GM21526 (cell line): ENCODE measurements at regions not wholly inside any gene's neighbourhood (a gene's known extent, or its start where the extent isn't known, plus 50 kb on each side); places are given as distances from the start of the nearest gene placed in this dataset.

Source experiments
- ATAC-seq: cut with Tn5 transposase; IDR thresholded peaks from one replicate; pipeline ENCODE4 v1.9.1; 2021; ENCODE audit warnings: moderate library complexity; ENCODE audit not compliant: unreplicated experiment, low FRiP score

DNA sequence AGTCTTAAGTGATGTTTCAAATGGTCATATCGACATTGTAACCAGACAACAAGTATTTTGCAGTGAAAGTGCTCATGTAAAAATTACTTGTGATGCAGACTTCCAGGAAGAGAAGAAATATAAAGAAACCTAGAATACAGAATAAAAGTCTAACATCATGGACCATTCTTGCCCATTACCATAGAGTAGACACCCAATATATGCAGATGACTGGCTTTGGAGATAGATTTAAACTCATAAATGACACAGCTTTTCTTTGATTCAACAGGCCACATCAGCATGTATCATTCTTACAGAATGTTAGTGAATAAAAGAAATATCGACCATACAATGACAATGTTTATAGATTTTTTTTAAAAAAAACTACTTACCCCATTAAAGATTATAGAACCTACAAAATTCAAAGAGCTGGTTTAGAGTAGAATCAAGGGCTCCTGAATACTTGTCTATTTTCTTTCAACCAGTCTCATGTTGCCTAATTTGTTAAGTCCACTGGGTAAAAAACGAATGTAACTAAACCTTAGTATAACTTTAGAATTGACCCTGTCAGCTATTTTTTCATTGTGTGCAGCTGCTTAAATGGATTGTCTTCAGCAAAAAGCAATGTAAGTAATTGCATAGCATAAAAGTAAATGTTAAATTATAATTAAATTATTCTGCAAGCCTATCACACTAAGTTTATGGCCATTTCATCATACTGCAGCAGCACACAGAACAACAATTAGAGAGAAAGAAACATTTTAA, 268.7 kb upstream of the AGTR1 start:
- no peak for ATAC-seq

DNA sequence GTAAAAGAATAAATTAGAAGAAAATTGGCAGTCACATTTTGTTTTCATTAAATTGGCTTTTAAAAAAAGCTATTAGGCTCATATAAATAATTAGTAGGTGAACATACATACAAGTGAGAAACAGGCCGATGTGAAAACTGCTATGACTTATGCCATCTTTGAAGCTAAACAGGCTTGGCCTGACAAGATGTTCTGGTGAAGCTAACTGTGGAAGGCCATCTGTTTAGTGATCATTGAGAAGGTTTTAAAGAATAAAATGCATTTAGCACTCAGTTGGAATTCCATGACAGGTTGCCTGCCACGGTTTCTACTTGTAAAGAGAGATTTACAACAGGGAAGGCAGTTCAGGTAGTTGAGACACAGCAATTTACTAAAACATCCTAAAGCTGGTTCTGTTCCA, 264.0 kb upstream of the AGTR1 start:
- ATAC-seq, result no peak

DNA sequence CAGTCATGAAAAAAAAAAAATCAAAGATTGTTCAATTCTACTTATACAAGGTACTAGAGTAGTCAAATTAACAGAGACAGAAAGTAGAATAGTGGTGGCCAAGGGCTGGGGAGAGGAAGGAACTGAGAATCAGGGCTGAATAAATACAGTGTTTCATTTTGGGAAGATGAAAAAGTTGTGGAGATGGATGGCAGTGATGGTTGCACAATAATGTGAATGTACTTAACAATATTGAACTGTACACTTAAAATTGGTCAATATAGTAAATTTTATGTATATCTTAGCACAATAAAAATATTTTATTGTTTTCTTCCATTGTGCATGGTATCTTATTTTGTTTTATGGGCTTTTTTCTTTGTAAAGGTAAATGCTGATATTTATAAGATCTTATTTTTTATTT, 262.2 kb upstream of the AGTR1 start:
- no peak for ATAC-seq

DNA sequence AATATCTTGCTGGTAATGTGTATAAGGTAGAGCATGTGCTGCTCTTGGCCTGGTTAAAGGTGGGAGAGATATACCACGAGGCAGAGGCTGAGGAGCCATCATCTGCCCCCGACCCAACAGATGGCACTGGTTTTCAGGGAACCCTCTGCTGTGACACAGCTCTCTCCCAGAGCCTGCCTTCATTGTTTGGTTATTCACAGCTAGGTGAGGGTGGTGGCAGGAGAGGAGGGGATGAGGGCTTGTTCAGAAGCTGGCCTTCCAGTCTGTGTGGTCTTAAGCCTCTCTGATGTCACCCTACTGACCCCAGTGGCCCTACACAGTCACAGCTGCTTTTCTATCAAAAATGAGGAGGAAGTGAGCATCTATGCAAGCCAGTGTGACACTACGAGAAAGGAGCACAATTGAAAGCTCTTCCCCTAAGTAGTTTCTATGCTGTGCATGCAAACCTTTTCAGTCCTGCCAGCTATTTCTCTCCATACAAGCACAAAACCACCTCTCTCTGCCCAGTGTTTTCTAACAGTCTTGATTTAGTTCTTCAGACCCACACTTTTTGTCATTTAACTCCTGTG, 258.4 kb upstream of the AGTR1 start:
- ATAC-seq, result peak; percentile 82

DNA sequence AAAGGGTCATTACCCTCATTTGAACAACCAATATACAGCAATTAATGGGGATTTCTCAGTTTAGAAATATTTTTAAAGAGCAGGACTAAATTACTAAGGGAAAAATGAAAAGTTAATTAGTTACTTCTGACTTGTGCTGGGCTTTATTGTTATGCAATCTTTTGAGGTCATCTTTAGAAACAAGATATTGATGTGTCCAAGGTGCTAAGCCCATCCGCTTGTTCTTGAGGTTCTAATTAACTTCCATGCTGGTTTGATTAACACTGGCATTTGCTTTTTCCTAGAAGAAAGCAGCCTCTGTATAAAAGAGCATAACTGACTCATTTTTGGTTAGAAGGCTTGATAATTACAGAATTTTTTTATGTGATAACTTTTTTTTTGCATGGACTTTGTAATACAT, 256.5 kb upstream of the AGTR1 start:
- ATAC-seq, result no peak

DNA sequence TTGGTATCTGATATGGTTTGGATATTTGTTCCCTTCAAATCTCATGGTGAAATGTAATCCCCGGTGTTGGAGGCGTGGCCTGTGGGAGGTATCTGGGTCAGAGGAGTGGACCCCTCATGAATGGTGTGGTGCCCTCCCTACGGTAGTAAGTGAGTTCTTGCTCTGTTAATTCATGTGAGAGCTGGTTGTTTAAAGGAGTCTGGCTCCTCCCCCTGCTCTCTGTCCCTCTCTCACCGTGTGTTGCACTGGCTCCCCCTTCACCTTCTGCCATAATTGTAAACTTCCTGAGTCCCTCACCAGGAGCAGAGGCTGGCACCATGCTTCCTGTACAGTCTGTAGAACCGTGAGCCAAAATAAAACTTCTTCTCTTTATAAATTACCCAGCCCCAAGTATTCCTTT, 246.9 kb upstream of the AGTR1 start:
- ATAC-seq, result no peak

DNA sequence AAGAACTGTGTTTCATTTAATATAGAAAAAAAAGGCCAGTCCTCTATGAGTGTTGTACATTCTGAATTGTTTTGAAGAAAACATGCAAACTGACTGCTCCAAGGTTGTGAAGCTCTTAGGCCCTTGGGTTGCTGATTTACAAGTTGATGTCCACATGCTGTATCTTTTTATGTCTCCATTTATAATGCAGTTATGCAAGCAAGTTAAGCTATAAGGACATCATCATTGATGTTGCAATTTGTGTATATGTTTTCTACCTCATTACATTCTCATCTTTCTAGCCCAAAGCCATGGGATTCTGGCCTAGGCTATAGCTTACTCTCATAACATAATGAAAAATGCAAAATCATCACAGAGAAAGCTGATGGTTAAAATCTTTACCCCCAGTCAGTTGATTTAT, 245.7 kb upstream of the AGTR1 start:
- no peak for ATAC-seq

DNA sequence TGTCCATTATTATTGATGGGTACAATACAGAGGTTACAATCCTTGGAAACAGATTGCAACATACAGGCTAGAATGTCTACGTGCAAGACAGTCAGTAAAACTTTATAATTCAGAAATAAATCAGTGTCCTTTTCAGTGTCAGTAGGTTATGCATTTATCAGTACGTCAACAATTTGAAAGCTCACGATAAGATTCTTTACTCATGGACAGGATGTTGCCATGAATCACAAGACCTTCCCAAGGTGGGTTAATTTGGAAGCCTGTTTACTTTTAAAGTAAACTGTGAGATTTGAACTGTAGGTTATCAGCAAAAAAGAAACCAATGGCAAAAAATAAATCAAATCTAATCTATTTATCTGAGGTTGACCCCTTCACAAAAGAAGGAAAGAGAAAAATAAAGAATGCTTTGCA, 243.9 kb upstream of the AGTR1 start:
- no peak for ATAC-seq

DNA sequence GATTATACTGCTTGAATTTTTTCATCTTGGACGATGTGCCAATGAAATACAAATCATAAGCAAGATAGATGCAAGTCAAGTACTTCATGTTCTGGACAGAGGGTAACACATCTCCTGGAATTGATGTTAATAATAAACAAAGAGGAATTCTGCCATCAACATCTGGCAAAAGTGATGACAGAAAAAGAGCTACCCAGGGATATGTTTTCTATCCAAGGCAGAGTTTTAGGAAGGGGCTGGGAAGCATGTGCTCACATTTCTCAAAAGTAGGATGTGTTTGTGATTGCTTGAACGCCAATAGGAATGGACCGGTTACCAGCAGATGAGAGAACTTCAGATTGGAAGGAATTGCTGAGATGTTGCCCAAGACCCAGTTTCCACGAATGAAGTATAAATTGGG, 242.6 kb upstream of the AGTR1 start:
- ATAC-seq, result no peak

DNA sequence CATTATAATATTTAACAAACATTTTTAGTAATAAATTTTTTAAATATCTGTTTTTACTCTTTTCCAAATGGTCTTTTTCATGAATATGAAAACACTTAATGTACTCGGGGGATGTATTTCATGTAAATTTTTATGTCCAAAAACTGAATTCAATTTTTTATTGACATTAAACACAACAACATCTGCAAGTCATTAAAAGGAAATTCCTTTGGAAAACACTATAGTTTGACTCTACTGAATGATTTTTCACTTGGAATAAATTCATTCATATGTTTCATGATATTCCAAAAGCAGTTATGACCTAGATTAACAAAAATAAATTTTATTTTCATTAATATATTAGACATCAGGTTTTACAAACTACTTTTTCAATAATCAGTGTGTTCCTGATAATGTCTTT, 239.8 kb upstream of the AGTR1 start:
- ATAC-seq, result no peak

DNA sequence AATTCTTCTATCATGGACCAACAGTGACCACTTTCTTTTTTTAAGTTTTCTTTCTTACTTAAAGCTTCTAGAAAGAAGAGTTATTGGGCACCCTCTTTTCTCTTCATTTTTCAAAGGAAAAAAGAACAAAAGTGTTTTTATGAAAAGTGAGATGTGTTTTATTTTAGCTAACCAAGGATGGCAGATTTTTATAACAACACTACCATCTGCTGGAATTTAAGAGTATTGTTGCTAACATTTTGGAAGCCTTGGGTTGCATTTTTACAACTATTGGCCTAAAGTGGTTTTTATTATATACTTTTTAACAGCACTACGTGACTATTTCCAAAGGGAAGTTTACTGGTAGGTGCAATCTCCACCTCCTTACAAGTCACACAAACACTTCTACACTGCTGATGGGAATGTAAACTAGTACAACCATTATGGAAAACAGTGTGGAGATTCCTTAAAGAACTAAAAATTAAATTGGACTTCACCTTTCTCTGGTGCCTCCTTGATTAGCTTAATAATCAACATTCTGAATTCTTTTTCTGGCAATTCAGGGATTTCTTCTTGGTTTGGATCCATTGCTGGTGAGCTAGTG, 237.7 kb upstream of the AGTR1 start:
- no peak for ATAC-seq

DNA sequence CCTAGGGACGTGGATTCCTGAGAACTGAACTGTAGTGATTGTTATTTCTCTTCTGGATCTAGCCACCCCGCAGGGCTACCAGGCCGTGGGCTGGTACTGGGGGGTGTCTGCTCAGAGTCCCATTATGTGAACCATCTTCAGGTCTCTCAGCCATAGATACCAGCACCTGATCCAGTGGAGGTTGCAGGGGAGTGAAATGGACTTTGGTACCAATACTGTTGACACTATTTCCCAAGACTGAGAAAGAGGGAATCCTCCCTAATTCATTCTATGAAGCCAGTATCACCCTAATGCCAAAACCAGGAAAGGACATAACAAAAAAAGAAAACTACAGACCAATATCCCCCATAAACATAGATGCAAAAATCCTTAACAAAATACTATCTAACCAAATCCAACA, 237.0 kb upstream of the AGTR1 start:
- ATAC-seq, result no peak

DNA sequence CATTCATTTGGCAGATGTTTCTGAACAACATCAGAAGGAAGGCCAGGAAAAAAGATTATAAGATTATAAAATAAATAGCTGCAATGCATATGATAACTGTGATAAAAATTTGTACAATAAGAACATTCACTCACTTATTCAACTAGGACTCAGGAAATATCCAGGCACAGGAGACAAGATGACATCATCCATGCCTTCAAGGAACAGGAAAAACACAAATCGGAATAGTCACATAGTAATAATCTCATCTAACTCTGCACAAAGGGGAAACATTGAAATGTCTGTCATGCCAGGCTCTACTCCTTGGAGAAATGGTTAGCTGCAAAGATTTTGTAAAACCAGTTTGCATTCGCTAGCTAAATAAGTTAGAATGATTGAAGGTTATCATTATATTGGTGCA, 233.5 kb upstream of the AGTR1 start:
- ATAC-seq, result no peak

DNA sequence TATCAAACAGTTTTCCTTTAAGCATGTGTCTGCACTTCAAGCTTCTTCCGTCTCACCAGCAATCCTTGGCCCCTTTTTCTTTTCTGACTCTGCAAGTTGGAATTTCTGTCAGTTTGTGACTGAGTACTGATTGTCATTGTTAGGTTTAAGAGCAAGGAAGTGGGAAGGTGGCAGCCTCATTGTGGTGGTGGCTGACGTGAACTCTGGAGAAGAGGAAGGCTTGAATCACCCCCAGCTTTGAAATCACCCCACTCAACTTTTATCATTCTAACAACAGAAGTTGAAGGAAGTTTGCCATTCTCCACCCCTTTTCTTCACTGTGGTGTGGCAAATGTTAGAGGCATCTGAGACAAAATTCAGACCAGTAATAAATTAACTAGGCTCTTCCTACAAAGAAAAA, 231.6 kb upstream of the AGTR1 start:
- ATAC-seq, result no peak

DNA sequence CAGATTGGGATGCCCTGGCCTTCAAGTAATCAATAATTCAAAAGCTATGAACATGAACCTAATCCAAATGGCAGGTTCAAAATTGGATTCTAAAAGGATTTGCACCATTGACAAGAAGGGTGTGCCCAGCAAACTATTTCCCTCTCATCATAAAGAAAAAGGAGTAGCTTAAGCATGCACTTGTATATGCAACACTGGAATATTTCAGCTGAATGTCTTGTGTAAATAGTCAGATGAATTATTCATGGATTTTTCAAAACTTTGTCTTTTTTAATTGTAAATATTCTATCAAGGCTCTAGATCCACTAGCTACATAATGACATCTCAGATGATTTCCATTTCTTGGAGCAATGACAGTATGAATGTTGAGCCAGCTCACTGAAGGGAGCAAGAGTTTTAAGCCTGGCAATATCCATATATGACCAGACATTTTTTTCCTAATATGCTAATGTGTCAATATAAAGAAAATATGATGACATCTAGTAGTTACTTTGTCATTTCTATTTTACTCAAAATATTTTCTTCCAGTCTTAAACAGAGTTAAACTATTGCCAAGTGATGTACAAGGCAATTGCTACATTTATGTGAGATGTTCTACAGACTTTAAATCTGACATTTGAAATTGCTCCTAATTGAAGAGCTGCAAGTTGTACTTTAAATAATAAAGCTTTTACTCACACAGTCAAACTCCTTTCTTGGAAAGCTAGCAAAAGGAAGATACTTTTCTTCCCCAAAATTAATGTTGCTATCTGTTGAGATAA, 230.5 kb upstream of the AGTR1 start:
- ATAC-seq, result no peak

DNA sequence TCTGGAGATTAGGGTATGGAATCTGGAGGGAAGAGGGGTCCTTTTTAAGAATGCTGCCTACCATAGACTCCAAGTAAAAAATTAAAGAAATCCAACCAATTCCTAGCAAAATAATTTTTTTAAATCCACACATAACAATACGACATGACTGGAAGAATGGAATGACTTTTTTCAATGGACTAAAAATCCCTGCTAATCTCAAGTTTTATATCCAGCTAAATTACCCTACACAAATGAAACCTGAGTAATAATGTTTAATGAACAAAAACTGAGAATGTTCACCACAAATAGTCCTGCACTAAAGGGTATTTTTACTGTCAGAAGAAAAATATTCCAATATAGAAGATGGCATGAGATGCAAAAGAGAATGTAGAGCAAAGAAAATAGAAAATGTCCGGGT, 220.3 kb upstream of the AGTR1 start:
- ATAC-seq, result no peak

DNA sequence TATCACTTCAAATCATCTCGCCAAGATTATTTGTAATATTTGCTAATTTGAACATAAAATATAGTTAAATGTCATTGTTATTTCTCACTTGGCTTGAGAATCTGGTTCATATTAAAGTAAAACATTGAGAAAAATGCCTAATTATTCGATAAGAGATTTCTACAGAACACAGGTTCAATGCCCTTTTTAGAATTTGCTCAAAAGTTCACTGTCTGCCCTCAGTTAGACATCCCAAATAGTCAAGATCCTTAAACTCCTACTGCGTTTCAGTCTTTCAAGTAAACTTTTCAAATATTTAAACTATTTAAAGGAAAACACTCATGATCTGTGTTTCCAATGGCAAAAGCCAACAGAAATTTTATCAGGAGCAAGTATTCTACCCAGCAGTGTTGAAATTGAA, 204.1 kb upstream of the AGTR1 start:
- ATAC-seq, result no peak

DNA sequence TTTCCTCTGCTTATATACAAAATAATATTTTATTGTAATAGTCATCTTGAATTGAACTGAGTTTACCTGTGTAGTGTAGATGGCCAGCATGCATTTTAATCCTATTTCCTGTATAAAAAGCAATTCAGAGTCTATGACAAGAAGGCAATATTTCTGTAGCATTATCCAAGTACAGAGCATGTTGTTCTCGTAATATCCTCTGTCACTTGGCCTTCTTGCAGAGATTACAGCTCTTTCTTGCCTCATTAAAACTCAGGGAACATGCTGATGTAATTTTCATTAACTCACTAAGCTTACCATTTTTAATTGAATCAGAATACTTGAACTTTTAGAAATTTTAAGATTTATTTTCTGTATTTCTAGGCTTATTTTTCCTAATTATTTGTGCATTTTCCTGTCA, 203.3 kb upstream of the AGTR1 start:
- ATAC-seq, result no peak

DNA sequence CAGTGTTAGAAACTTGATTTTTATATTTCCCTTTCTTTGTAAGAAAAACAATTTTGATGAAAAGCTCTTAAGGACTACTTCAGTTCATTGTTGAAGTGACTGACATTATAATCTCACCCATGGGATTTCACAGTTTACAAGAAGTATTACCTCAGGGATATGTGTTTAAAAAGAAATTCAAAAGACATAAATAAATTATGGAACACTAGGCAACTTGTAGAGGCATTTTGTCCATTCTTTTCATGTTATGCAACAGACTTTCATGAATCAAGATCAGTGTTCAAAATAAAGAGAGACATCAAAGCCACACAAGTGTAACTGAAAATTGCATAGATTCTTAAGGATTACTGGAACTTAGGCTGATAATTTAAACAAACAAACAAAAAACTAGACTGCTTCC, 196.8 kb upstream of the AGTR1 start:
- ATAC-seq, result no peak

DNA sequence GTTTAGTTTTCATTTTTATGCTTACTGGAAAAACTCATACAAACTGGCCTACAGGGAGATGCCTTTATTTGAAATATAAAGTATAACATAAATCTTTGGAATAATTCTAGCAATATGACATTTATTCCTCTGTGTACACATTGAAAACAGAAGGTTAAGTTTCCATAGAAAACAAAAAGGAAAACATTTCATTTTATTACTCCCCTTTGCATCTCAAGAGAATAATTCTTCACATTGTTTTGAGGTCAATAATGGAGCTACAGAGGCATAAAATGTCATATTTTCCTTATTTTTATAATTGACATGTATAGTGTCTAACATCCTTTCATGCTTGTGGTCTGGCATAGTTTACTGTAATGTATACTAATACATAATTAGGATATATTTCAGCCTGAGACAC, 187.6 kb upstream of the AGTR1 start:
- ATAC-seq, result no peak

DNA sequence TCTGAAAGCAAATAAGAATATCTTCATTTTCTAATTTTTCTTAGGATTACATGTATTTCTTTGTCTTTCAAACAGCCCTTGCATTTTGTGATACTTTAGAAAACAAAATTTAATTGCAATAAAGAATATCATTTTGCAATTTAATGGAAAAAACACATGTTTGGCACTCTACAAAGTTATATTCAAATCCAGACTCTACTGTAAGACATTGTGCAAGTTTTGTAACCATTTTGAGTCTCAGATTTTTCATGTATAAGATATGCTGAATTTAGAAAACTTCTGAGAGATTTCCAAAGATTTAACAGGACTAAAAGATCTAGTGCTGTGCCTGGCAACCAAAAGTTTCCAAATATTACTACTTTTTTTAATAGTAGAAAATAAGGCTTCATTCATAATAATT, 187.1 kb upstream of the AGTR1 start:
- no peak for ATAC-seq

DNA sequence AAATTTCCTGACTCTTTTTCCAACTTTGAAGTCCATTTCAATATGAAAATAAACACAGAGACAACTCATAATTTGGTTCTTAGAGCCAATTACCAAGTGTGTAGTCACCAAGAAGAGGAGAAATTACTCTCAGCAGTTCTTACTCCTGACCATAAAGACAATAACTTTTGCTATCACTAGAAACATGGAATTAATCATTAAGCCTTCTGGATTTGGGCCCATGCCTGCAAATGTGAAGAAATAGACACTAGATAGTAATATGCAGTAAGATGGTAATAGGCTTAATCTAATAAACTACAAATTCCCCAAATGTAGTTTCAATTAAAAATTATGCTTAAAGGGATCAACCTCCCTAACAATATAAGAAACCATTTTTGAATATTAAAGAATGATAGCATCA, 185.1 kb upstream of the AGTR1 start:
- no peak for ATAC-seq
